Loucy (cell line): ENCODE measurements at regions not wholly inside any gene's neighbourhood (a gene's known extent, or its start where the extent isn't known, plus 50 kb on each side); places are given as distances from the start of the nearest gene placed in this dataset.

Experiments used
- EZH2phosphoT487 ChIP-seq: fragments of 200-600 bp; IDR thresholded peaks from 2 replicates; pipeline ENCODE4 v1.6.1; 2018; ENCODE audit warnings: antibody characterized with exemption, mild to moderate bottlenecking, moderate library complexity, borderline replicate concordance
- TF ChIP-seq, protein P1 (sequence below): fragments of 200-600 bp; sonication (generic); conservative IDR thresholded peaks from 2 replicates; pipeline ENCODE4 v1.5.1; 2014; ENCODE audit warnings: mild to moderate bottlenecking, antibody characterized with exemption, low read length

DNA sequence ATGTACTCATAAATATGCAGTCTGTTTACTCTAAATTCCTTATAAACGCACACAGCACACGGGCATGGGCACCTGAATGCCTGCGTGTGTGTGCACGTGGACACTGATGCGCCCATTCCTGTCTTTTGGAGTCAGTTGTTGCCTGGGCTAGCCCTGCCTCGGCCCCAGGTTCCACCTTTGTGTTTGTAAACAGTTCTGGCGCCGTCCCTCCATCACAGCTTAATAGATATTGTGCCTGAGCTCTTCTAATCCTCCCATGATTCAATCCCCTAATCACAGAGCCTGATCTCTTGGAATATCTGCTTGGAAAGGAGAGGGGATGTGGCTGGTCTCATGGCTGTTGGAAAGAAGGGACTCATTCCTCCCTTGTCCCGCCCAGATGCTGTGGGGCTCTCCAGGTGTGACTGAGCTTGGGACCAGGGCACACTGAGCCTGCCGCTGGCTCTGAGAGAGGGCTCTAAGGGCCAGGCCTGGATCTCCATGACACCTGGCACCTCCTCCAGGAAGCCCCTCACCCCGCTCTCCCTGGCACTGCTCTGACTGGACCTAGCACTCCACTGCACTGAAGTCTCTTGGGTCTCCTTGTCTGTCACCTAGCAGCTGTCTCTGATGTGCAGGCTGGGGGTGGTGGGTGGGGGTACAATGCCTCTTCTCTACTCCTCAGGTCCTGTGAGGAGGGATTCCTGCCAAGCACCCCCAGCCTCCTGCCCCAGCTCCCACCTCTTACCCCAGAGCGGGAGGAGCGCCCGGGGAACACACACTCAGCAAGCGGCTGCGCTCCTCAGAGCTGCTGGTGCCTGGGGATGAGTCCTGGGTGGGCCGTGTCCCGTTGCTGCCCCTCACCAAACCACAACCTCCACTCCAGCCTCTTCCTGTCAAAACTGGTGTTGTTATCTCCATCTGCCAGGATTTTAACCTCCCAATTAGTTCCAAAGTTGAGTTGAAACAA, 181.3 kb downstream of the INHBB start:
- TF ChIP-seq, protein P1, sequence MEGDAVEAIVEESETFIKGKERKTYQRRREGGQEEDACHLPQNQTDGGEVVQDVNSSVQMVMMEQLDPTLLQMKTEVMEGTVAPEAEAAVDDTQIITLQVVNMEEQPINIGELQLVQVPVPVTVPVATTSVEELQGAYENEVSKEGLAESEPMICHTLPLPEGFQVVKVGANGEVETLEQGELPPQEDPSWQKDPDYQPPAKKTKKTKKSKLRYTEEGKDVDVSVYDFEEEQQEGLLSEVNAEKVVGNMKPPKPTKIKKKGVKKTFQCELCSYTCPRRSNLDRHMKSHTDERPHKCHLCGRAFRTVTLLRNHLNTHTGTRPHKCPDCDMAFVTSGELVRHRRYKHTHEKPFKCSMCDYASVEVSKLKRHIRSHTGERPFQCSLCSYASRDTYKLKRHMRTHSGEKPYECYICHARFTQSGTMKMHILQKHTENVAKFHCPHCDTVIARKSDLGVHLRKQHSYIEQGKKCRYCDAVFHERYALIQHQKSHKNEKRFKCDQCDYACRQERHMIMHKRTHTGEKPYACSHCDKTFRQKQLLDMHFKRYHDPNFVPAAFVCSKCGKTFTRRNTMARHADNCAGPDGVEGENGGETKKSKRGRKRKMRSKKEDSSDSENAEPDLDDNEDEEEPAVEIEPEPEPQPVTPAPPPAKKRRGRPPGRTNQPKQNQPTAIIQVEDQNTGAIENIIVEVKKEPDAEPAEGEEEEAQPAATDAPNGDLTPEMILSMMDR, result no peak
- no peak for TF ChIP-seq EZH2phosphoT487
